Activated CD8-positive, alpha-beta T cell treated with anti-CD3 and anti-CD28 coated beads for 36 hours (primary cell): ENCODE measurements at regions not wholly inside any gene's neighbourhood (a gene's known extent, or its start where the extent isn't known, plus 50 kb on each side); places are given as distances from the start of the nearest gene placed in this dataset.

Experiments
- ATAC-seq: fragments of 200-7000 bp; cut with Tn5 transposase; one replicate; pipeline ENCODE4 v1.10.0; 2021; ENCODE audit warnings: mild to moderate bottlenecking, moderate library complexity
- CTCF ChIA-PET: fragments of 350-600 bp; sonication (Branson Sonifier 250); formaldehyde crosslinking; loops from one replicate; lab custom pipeline; 2021; ENCODE audit warnings: antibody characterized with exemption; lab: Charles Lee
- POLR2A ChIA-PET: fragments of 350-600 bp; sonication (Branson Sonifier 250); formaldehyde crosslinking; loops from one replicate; lab custom pipeline; 2021; ENCODE audit warnings: antibody characterized with exemption; lab: Charles Lee
- DNase-seq: peaks from one replicate; pipeline ENCODE4 v3.0.0-alpha.2; 2020
- H3K27ac Mint-ChIP-seq: one replicate; pipeline ENCODE4 v1.8.0; 2021; ENCODE audit warnings: mild to moderate bottlenecking, mixed read lengths
- H3K27me3 Mint-ChIP-seq: one replicate; pipeline ENCODE4 v1.8.0; 2021; ENCODE audit warnings: mixed read lengths
- H3K36me3 Mint-ChIP-seq: one replicate; pipeline ENCODE4 v1.8.0; 2021; ENCODE audit warnings: low read depth, mixed read lengths
- H3K4me1 Mint-ChIP-seq: one replicate; pipeline ENCODE4 v1.8.0; 2021; ENCODE audit warnings: low read depth, mixed read lengths
- H3K4me3 Mint-ChIP-seq: one replicate; pipeline ENCODE4 v1.8.0; 2021; ENCODE audit warnings: mild to moderate bottlenecking, moderate library complexity, mixed read lengths
- H3K9me3 Mint-ChIP-seq: one replicate; pipeline ENCODE4 v1.8.0; 2021; ENCODE audit warnings: mixed read lengths
- intact Hi-C: fragments of 100-400 bp; cut with micrococcal nuclease; formaldehyde crosslinking; loops from one replicate; pipeline ENCODE4 v1.10.0; 2022
- TF ChIP-seq, protein P1 (sequence below): fragments of 200-600 bp; IDR thresholded peaks from one replicate; pipeline ENCODE4 v1.8.0; 2022; ENCODE audit warnings: antibody characterized with exemption, mild to moderate bottlenecking

GRCh38 chr12:76219806-76220205 is 128.4 kb downstream of the BBS10 start:
- peaks cover 3% of the 10 kb centered on the region for H3K4me1 Mint-ChIP-seq
- intact Hi-C loops = no loop called here
- no peak for DNase-seq
- ChIA-PET CTCF (no interaction called here), POLR2A (no interaction called here)
- H3K27ac Mint-ChIP-seq = no peak overlapping the region
- H3K4me3 Mint-ChIP-seq = no peak overlapping the region
- TF ChIP-seq, protein P1, sequence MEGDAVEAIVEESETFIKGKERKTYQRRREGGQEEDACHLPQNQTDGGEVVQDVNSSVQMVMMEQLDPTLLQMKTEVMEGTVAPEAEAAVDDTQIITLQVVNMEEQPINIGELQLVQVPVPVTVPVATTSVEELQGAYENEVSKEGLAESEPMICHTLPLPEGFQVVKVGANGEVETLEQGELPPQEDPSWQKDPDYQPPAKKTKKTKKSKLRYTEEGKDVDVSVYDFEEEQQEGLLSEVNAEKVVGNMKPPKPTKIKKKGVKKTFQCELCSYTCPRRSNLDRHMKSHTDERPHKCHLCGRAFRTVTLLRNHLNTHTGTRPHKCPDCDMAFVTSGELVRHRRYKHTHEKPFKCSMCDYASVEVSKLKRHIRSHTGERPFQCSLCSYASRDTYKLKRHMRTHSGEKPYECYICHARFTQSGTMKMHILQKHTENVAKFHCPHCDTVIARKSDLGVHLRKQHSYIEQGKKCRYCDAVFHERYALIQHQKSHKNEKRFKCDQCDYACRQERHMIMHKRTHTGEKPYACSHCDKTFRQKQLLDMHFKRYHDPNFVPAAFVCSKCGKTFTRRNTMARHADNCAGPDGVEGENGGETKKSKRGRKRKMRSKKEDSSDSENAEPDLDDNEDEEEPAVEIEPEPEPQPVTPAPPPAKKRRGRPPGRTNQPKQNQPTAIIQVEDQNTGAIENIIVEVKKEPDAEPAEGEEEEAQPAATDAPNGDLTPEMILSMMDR = no peak
- no peak for ATAC-seq
- no peaks in the 10 kb centered on the region for H3K9me3 Mint-ChIP-seq
- no peaks in the 10 kb centered on the region for H3K36me3 Mint-ChIP-seq
- H3K27me3 Mint-ChIP-seq = peaks cover 8% of the 10 kb centered on the region

- H3K4me3 Mint-ChIP-seq = no peak overlapping the region
- H3K9me3 Mint-ChIP-seq = no peaks in the 10 kb centered on the region
- CTCF ChIA-PET = no interaction called here
- no peak overlapping the region for H3K27ac Mint-ChIP-seq
- TF ChIP-seq, protein P1 = no peak
- no peaks in the 10 kb centered on the region for H3K36me3 Mint-ChIP-seq
- peaks cover 6% of the 10 kb centered on the region for H3K27me3 Mint-ChIP-seq
- peaks cover 3% of the 10 kb centered on the region for H3K4me1 Mint-ChIP-seq
- no peak for ATAC-seq
- intact Hi-C loops = no loop called here
- POLR2A ChIA-PET = no interaction called here
- no peak for DNase-seq
Observed at GRCh38 chr12:76216585-76217472, 131.4 kb downstream of the BBS10 start.

- Mint-ChIP-seq H3K27me3 (peaks cover 13% of the 10 kb centered on the region), H3K9me3 (no peaks in the 10 kb centered on the region), H3K4me1 (no peaks in the 10 kb centered on the region), H3K36me3 (no peaks in the 10 kb centered on the region), H3K27ac (no peak overlapping the region), H3K4me3 (no peak overlapping the region)
- POLR2A ChIA-PET = no interaction called here
- no peak for DNase-seq
- TF ChIP-seq, protein P1 = no peak
- ATAC-seq = no peak
- CTCF ChIA-PET = no interaction called here
- intact Hi-C loops = no loop called here
Observed at GRCh38 chr12:76208129-76208528, 123.6 kb upstream of the NAP1L1 start.

GRCh38 chr12:76206677-76207072 is 122.2 kb upstream of the NAP1L1 start:
- no peak overlapping the region for H3K4me3 Mint-ChIP-seq
- ATAC-seq (no peak), DNase-seq (no peak)
- H3K4me1 Mint-ChIP-seq = peaks cover 3% of the 10 kb centered on the region
- ChIA-PET POLR2A (no interaction called here), CTCF (no interaction called here)
- peaks cover 2% of the 10 kb centered on the region for H3K9me3 Mint-ChIP-seq
- H3K36me3 Mint-ChIP-seq = no peaks in the 10 kb centered on the region
- no peak overlapping the region for H3K27ac Mint-ChIP-seq
- TF ChIP-seq, protein P1 = no peak
- H3K27me3 Mint-ChIP-seq = peaks cover 15% of the 10 kb centered on the region
- intact Hi-C loops = no loop called here

GRCh38 chr12:76206039-76206676 is 121.7 kb upstream of the NAP1L1 start:
- CTCF ChIA-PET = no interaction called here
- POLR2A ChIA-PET = no interaction called here
- H3K9me3 Mint-ChIP-seq = peaks cover 2% of the 10 kb centered on the region
- no peak overlapping the region for H3K4me3 Mint-ChIP-seq
- intact Hi-C loops = no loop called here
- no peak overlapping the region for H3K27ac Mint-ChIP-seq
- TF ChIP-seq, protein P1 = no peak
- ATAC-seq (no peak), DNase-seq (no peak)
- H3K4me1 Mint-ChIP-seq = peaks cover 5% of the 10 kb centered on the region
- peaks cover 17% of the 10 kb centered on the region for H3K27me3 Mint-ChIP-seq
- no peaks in the 10 kb centered on the region for H3K36me3 Mint-ChIP-seq
